LNCAP (cell line): ENCODE measurements at regions not wholly inside any gene's neighbourhood (a gene's known extent, or its start where the extent isn't known, plus 50 kb on each side); places are given as distances from the start of the nearest gene placed in this dataset.

Experiments used
- TF ChIP-seq, protein P1 (sequence below): fragments of 450-650 bp; IDR thresholded peaks from 2 replicates; pipeline ENCODE4 v1.5.1; 2017; ENCODE audit warnings: mild to moderate bottlenecking

DNA sequence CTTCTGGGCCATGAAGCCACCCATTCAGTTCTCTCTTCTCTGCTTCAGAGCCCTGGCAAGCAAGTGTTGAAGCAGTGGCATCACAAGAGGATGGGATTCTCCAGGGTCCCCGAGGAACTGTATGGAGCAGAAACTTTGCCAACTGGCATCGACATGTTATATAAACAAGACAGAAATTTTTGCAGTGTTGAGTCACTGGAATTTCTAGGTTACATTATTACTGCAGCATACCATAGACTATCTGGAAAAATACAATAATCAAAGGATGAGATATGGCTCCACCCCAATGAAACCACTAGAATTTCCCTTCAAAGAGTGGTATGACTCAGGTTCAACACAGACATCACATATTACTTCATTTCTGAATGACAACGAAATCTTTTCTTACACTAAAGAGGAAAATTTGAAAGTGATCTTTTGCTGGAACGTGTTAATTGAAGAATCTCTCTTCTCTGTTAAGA is 343.0 kb upstream of the DYNLRB2 start:
- TF ChIP-seq, protein P1, sequence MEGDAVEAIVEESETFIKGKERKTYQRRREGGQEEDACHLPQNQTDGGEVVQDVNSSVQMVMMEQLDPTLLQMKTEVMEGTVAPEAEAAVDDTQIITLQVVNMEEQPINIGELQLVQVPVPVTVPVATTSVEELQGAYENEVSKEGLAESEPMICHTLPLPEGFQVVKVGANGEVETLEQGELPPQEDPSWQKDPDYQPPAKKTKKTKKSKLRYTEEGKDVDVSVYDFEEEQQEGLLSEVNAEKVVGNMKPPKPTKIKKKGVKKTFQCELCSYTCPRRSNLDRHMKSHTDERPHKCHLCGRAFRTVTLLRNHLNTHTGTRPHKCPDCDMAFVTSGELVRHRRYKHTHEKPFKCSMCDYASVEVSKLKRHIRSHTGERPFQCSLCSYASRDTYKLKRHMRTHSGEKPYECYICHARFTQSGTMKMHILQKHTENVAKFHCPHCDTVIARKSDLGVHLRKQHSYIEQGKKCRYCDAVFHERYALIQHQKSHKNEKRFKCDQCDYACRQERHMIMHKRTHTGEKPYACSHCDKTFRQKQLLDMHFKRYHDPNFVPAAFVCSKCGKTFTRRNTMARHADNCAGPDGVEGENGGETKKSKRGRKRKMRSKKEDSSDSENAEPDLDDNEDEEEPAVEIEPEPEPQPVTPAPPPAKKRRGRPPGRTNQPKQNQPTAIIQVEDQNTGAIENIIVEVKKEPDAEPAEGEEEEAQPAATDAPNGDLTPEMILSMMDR: no peak

DNA sequence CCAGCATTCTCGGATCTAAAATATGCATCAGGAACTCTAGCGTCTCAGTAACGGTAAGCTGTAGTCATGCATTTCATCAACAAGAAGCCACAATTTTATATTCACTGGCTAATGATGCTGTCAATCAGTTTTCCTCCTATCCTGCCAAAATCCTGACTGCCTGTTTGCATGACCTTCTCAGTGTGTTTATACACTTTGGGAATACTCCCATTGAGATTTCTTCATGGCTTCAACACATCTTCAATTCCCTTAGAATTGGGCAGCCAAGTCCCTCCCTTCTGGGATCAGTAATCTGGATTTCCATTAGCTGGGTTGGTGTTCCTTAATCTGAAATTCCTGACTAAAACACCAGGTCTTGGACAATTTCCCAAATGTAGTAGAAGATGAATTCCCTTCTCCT is 348.9 kb upstream of the DYNLRB2 start:
- TF ChIP-seq, protein P1: no peak

DNA sequence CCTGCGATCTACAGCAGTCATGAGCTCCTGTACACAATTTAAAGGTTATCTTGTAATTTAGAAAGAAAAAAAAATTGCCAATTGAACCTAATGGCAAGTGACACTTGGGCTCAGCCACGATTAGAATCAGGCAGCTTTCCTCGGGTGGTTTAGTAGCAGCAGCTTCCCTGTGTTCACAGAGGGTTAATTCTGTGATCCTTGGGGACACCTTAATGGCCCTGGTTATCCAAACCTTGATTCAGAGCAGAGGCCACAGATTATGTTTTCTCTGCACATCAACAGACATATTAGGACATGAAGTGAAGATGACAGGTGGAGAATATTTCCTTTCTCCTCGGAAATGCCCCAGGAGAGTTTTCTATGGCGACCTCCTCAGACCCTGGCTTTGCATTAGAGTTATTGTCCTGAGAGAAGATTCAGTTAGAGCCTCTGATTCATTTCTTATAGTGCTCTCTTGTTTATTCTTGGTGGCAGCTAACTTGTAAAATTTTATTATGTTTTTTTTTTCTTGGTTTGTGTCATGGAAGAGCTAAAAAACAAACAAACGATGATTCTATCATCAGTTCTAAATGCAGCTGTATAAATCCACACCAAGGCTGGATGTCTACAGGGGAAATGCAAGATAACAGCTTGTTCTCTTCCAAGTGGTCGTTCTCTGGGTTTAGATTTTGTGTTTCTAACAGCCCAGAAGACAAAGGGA is 351.2 kb upstream of the DYNLRB2 start:
- TF ChIP-seq, protein P1: no peak

DNA sequence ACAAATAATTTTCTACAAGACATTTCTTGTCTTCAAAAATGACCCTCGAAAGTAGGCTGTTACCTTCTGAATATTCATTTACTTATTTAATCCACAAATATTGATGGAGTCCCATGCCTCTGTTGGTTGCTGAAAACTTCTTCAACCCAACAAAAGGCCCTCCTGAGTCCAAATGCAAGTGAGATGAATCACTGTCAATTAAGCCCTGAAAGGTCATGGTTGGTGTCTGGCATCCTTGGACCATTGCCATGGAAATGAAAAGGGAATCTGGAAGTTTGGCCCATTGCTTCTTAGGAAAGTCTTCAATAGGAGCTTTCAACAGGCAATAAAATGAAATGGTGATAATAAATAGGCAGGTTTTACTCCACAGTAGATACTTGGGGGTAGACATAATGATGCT is 364.7 kb upstream of the DYNLRB2 start:
- TF ChIP-seq, protein P1: no peak

DNA sequence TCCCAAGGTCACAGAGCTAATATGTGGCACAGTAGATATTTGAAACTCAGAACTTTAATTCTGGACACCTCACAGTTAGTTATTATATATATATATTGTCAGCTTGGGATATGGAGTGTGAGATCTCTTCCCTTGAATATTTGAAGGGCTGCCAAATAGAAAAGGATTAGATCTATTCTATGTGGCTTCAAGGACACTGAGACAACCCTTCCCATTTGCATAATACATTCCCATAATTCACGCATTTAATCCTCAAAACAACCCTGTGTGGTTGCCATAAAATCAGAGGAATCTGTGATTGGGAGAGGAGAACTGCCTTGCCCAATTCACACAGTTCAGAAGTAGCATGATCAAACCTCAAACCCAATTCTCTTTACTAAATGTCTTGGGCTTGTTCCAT is 365.8 kb upstream of the DYNLRB2 start:
- TF ChIP-seq, protein P1: no peak

DNA sequence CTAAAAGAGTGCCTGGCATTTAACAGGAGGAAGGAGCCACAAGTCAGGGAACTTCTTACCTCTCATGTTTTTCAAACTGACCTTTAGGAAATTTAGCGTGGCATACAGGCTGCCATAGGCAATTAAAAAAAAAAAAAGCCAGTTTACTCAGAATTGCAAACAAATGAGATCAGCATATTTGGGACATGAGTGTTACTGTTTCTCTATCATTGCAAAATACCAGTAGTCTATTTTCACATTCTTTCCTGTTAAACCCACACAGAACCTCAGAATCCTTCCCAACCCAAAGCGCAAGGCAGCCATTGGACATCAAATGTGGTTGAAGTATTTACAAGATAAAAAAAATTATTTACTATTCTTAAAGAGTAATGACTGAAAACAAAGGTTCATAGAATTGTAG is 366.4 kb upstream of the DYNLRB2 start:
- TF ChIP-seq, protein P1: no peak

DNA sequence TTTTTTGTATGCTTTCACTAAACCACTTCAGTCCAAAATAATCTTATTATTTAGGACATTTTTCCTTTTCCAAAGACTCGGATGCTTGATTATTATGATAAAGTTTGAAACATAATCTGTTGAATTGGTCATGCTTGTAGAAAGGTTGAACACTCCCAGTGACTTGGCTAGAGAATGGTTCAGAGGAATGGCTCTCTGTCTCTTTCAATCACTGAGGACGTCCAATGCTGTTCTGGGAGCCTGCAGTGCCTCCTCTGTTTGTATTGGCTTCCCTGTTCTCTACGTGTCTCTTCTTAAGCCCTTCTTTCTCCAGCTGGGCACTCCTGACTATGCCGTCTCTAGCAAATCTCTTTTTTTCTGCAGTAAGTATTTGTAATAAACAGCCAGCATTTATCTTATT is 369.0 kb upstream of the DYNLRB2 start:
- TF ChIP-seq, protein P1: no peak

DNA sequence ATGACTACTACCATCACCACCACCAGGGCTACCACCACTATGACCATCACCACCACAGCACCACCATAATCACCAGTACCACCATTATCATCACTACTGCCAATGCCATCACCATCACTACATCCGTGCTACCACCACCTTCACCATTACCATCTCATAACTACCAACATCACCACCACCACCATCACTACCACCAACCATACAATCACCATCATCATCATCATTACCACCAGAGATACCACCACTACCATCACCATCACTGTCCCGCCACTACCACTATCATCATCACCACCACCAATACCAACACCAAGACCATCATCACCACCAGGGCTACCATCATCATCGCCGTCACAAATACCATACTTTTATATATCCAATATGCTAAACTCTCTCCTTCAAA is 369.6 kb upstream of the DYNLRB2 start:
- TF ChIP-seq, protein P1: no peak
